ENCODE measurements at regions not wholly inside any gene's neighbourhood (a gene's known extent, or its start where the extent isn't known, plus 50 kb on each side); places are given as distances from the start of the nearest gene placed in this dataset.
"Not testable (repeated sequence)": the region's sequence is repeated elsewhere in the genome, so short reads cannot be mapped to it uniquely, and the experiment has no call there.

GRCh38 chr21:13936033-13936937 lies 274.5 kb downstream of the LIPI start:
- TF ChIP-seq HDGF (IDR thresholded peaks at IDR 0.05; ENCODE audit: borderline replicate concordance); SUZ12 (IDR thresholded peaks at IDR 0.05); LEF1 (IDR thresholded peaks at IDR 0.05; ENCODE audit: borderline replicate concordance); FOXM1 (IDR thresholded peaks at IDR 0.05; ENCODE audit: borderline replicate concordance); ARNT (IDR thresholded peaks at IDR 0.05); SP1 (IDR thresholded peaks at IDR 0.05): not testable (repeated sequence)
